KMS-11 (cell line): ENCODE measurements at regions not wholly inside any gene's neighbourhood (a gene's known extent, or its start where the extent isn't known, plus 50 kb on each side); places are given as distances from the start of the nearest gene placed in this dataset.

Source experiments
- H2AFZ ChIP-seq: fragments of 200-600 bp; sonication (generic); 2 replicates; pipeline ENCODE4 v1.6.1; 2016; ENCODE audit warnings: antibody characterized with exemption, mixed run types, low read depth
- H3K27ac ChIP-seq: fragments of 200-600 bp; sonication (generic); 2 replicates; pipeline ENCODE4 v1.6.1; 2016; ENCODE audit warnings: mild to moderate bottlenecking, mixed run types
- H3K27me3 ChIP-seq: fragments of 200-600 bp; sonication (generic); 2 replicates; pipeline ENCODE4 v1.6.1; 2017; ENCODE audit warnings: mild to moderate bottlenecking, low read depth, mixed run types, moderate library complexity; ENCODE audit not compliant: insufficient read depth
- H3K36me3 ChIP-seq: fragments of 200-600 bp; sonication (generic); 2 replicates; pipeline ENCODE4 v1.6.1; 2017; ENCODE audit warnings: mild to moderate bottlenecking, mixed run types; ENCODE audit not compliant: insufficient read depth
- H3K4me1 ChIP-seq: fragments of 200-600 bp; sonication (generic); 2 replicates; pipeline ENCODE4 v1.6.1; 2016; ENCODE audit warnings: mild to moderate bottlenecking, low read depth, mixed run types; ENCODE audit not compliant: poor library complexity, severe bottlenecking
- H3K4me2 ChIP-seq: fragments of 200-600 bp; sonication (generic); 2 replicates; pipeline ENCODE4 v1.7.0; 2016; ENCODE audit warnings: mild to moderate bottlenecking, mixed run types
- H3K4me3 ChIP-seq: fragments of 200-600 bp; sonication (generic); IDR thresholded peaks from 2 replicates; pipeline ENCODE4 v1.6.1; 2017; ENCODE audit warnings: low read depth, low read length, mixed read lengths; ENCODE audit not compliant: insufficient read depth
- H3K79me2 ChIP-seq: fragments of 200-600 bp; sonication (generic); 2 replicates; pipeline ENCODE4 v1.6.1; 2016; ENCODE audit warnings: low read depth, mixed run types; ENCODE audit not compliant: insufficient read depth
- H3K9ac ChIP-seq: fragments of 200-600 bp; sonication (generic); 2 replicates; pipeline ENCODE4 v1.6.1; 2016; ENCODE audit warnings: mild to moderate bottlenecking, mixed run types
- H4K20me1 ChIP-seq: fragments of 200-600 bp; sonication (generic); 2 replicates; pipeline ENCODE4 v1.6.1; 2016; ENCODE audit warnings: mild to moderate bottlenecking, mixed run types; ENCODE audit not compliant: insufficient read depth
- TF ChIP-seq, protein P1 (sequence below): fragments of 200-600 bp; sonication (generic); conservative IDR thresholded peaks from 2 replicates; pipeline ENCODE4 v1.6.1; 2017; ENCODE audit warnings: low read depth, mild to moderate bottlenecking, antibody characterized with exemption, low read length, moderate library complexity, mixed read lengths

GRCh38 chr4:166222271-166222670 is 349.2 kb downstream of the TLL1 start:
- Histone ChIP-seq H2AFZ (no peak overlapping the region), H3K4me1 (no peaks in the 10 kb centered on the region), H3K79me2 (no peaks in the 10 kb centered on the region), H3K4me3 (no peak overlapping the region), H3K9ac (no peak overlapping the region), H3K27me3 (no peaks in the 10 kb centered on the region), H3K4me2 (no peak overlapping the region), H3K27ac (no peak overlapping the region), H3K36me3 (no peaks in the 10 kb centered on the region), H4K20me1 (no peaks in the 10 kb centered on the region)
- TF ChIP-seq, protein P1, sequence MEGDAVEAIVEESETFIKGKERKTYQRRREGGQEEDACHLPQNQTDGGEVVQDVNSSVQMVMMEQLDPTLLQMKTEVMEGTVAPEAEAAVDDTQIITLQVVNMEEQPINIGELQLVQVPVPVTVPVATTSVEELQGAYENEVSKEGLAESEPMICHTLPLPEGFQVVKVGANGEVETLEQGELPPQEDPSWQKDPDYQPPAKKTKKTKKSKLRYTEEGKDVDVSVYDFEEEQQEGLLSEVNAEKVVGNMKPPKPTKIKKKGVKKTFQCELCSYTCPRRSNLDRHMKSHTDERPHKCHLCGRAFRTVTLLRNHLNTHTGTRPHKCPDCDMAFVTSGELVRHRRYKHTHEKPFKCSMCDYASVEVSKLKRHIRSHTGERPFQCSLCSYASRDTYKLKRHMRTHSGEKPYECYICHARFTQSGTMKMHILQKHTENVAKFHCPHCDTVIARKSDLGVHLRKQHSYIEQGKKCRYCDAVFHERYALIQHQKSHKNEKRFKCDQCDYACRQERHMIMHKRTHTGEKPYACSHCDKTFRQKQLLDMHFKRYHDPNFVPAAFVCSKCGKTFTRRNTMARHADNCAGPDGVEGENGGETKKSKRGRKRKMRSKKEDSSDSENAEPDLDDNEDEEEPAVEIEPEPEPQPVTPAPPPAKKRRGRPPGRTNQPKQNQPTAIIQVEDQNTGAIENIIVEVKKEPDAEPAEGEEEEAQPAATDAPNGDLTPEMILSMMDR, result no peak

DNA sequence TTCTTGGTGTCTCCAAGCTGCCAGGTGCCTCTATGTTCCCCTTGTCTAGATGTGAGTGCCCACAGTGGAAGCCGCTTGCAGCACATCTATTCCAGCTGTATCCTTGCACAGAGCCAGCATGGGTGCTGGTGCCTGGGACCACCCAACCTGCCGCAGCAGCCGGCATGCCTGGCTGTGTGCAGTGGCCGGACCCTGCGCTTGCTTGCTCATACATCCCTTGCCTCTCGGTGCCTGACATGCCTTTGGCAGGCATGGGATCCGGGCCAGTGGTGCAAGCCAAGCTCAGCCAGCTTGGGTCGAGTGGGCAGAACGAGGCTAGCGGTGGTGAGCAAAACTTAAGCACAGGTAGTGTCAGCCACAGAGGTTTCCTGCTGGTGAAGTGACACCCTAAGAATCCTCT is 355.1 kb downstream of the TLL1 start:
- Histone ChIP-seq H3K36me3 (no peaks in the 10 kb centered on the region), H3K9ac (no peak overlapping the region), H3K4me2 (no peak overlapping the region), H2AFZ (no peak overlapping the region), H3K4me3 (no peak overlapping the region), H3K27ac (no peak overlapping the region), H3K4me1 (no peaks in the 10 kb centered on the region), H3K79me2 (no peaks in the 10 kb centered on the region), H4K20me1 (no peaks in the 10 kb centered on the region), H3K27me3 (no peaks in the 10 kb centered on the region)
- TF ChIP-seq, protein P1, result no peak

GRCh38 chr4:166229799-166230198 is 356.8 kb downstream of the TLL1 start:
- Histone ChIP-seq H3K36me3 (no peaks in the 10 kb centered on the region), H3K79me2 (no peaks in the 10 kb centered on the region)
- TF ChIP-seq, protein P1, result no peak

DNA sequence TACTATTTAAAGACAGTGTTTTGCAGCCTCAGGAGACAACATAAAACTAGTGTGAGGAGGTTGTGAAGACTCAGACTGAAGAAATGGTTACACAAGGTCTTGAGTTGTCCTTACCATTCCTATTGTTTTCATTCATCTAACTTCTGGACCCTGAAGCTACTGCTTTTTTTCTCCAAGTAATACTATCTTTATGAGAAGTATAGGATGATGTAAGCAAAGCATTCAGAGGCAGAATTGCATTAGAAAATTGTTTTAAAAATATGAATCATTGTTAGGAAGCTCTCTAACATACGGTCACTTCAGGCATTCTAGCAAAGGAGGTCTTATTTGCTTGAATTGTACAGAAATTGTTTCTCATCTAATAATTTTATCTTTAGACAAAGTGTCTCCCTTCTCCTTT is 357.8 kb downstream of the TLL1 start:
- Histone ChIP-seq H3K27ac (no peak overlapping the region), H4K20me1 (no peaks in the 10 kb centered on the region), H3K4me2 (no peak overlapping the region), H3K79me2 (no peaks in the 10 kb centered on the region), H3K4me3 (no peak overlapping the region), H2AFZ (no peak overlapping the region), H3K27me3 (no peaks in the 10 kb centered on the region), H3K9ac (no peak overlapping the region), H3K4me1 (no peaks in the 10 kb centered on the region), H3K36me3 (no peaks in the 10 kb centered on the region)
- TF ChIP-seq, protein P1, result no peak

More at GRCh38 chr4:166229799-166230198, 356.8 kb downstream of the TLL1 start:
- Histone ChIP-seq H3K4me3 (no peak overlapping the region), H3K4me2 (no peak overlapping the region), H3K4me1 (no peaks in the 10 kb centered on the region), H2AFZ (no peak overlapping the region), H3K27me3 (no peaks in the 10 kb centered on the region), H4K20me1 (no peaks in the 10 kb centered on the region), H3K27ac (no peak overlapping the region), H3K9ac (no peak overlapping the region)
